Osteocyte (in vitro differentiated cells): ENCODE measurements at regions not wholly inside any gene's neighbourhood (a gene's known extent, or its start where the extent isn't known, plus 50 kb on each side); places are given as distances from the start of the nearest gene placed in this dataset.

ENCODE experiments used
- DNase-seq: peaks from one replicate; pipeline ENCODE4 v3.0.0; 2021; ENCODE audit warnings: mixed read lengths; ENCODE audit not compliant: unreplicated experiment; ENCODE audit errors: extremely low spot score
- H3K27ac Mint-ChIP-seq: one replicate; pipeline ENCODE4 v1.8.0; 2021; ENCODE audit warnings: mild to moderate bottlenecking, mixed read lengths; ENCODE audit not compliant: unreplicated experiment
- H3K27me3 Mint-ChIP-seq: one replicate; pipeline ENCODE4 v1.8.0; 2021; ENCODE audit warnings: mixed read lengths; ENCODE audit not compliant: unreplicated experiment
- H3K36me3 Mint-ChIP-seq: one replicate; pipeline ENCODE4 v1.8.0; 2021; ENCODE audit warnings: mixed read lengths; ENCODE audit not compliant: unreplicated experiment
- H3K4me1 Mint-ChIP-seq: one replicate; pipeline ENCODE4 v1.8.0; 2021; ENCODE audit warnings: mixed read lengths; ENCODE audit not compliant: unreplicated experiment
- H3K4me3 Mint-ChIP-seq: one replicate; pipeline ENCODE4 v1.8.0; 2021; ENCODE audit warnings: mild to moderate bottlenecking, moderate library complexity, mixed read lengths; ENCODE audit not compliant: unreplicated experiment
- H3K9me3 Mint-ChIP-seq: one replicate; pipeline ENCODE4 v1.8.0; 2021; ENCODE audit warnings: mixed read lengths; ENCODE audit not compliant: unreplicated experiment
- TF ChIP-seq, protein P1 (sequence below): fragments of 200-600 bp; sonication (generic); IDR thresholded peaks from 2 replicates; pipeline ENCODE4 v1.5.0; 2021; ENCODE audit warnings: antibody characterized with exemption, mild to moderate bottlenecking, moderate library complexity

- peaks cover 13% of the 10 kb centered on the region for H3K9me3 Mint-ChIP-seq
- no peak overlapping the region for H3K27ac Mint-ChIP-seq
- H3K4me3 Mint-ChIP-seq, result no peak overlapping the region
- TF ChIP-seq, protein P1, sequence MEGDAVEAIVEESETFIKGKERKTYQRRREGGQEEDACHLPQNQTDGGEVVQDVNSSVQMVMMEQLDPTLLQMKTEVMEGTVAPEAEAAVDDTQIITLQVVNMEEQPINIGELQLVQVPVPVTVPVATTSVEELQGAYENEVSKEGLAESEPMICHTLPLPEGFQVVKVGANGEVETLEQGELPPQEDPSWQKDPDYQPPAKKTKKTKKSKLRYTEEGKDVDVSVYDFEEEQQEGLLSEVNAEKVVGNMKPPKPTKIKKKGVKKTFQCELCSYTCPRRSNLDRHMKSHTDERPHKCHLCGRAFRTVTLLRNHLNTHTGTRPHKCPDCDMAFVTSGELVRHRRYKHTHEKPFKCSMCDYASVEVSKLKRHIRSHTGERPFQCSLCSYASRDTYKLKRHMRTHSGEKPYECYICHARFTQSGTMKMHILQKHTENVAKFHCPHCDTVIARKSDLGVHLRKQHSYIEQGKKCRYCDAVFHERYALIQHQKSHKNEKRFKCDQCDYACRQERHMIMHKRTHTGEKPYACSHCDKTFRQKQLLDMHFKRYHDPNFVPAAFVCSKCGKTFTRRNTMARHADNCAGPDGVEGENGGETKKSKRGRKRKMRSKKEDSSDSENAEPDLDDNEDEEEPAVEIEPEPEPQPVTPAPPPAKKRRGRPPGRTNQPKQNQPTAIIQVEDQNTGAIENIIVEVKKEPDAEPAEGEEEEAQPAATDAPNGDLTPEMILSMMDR, result no peak
- DNase-seq, result no peak
- no peaks in the 10 kb centered on the region for H3K27me3 Mint-ChIP-seq
- H3K36me3 Mint-ChIP-seq, result no peaks in the 10 kb centered on the region
- H3K4me1 Mint-ChIP-seq, result no peaks in the 10 kb centered on the region
These were observed 359.0 kb upstream of the DMAC1 start for GRCh38 chr9:8158574-8158973.

GRCh38 chr9:8157683-8158324 is 358.2 kb upstream of the DMAC1 start:
- H3K36me3 Mint-ChIP-seq, result no peaks in the 10 kb centered on the region
- H3K27ac Mint-ChIP-seq, result no peak overlapping the region
- TF ChIP-seq, protein P1, result no peak
- no peak overlapping the region for H3K4me3 Mint-ChIP-seq
- H3K9me3 Mint-ChIP-seq, result peaks cover 13% of the 10 kb centered on the region
- no peaks in the 10 kb centered on the region for H3K4me1 Mint-ChIP-seq
- DNase-seq, result no peak
- no peaks in the 10 kb centered on the region for H3K27me3 Mint-ChIP-seq

DNA sequence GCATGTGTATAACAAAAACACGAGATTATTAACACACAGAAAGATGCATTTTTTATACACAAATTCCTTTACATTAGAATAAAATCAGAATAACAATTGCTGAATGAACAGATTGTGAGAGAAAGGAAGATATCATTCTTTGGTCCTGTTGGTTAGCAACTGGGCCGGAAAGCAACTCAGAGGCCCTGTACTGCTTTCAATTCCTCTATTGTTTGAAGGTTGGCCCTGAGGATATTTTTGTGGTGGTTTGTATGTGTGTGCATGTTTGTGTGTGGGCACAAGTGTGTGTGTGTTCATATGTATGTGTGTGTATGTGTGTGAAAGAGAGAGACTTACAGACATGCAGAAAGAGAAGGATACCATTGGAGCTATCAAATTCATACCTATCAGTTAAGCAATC is 356.8 kb upstream of the DMAC1 start:
- no peak overlapping the region for H3K27ac Mint-ChIP-seq
- TF ChIP-seq, protein P1, result no peak
- no peaks in the 10 kb centered on the region for H3K36me3 Mint-ChIP-seq
- no peak overlapping the region for H3K4me3 Mint-ChIP-seq
- no peaks in the 10 kb centered on the region for H3K27me3 Mint-ChIP-seq
- no peak for DNase-seq
- H3K9me3 Mint-ChIP-seq, result peaks cover 23% of the 10 kb centered on the region
- no peaks in the 10 kb centered on the region for H3K4me1 Mint-ChIP-seq

GRCh38 chr9:8155706-8156105 is 356.1 kb upstream of the DMAC1 start:
- no peaks in the 10 kb centered on the region for H3K4me1 Mint-ChIP-seq
- H3K4me3 Mint-ChIP-seq, result no peak overlapping the region
- TF ChIP-seq, protein P1, result no peak
- H3K36me3 Mint-ChIP-seq, result no peaks in the 10 kb centered on the region
- H3K27ac Mint-ChIP-seq, result no peak overlapping the region
- peaks cover 28% of the 10 kb centered on the region for H3K9me3 Mint-ChIP-seq
- H3K27me3 Mint-ChIP-seq, result no peaks in the 10 kb centered on the region
- no peak for DNase-seq

DNA sequence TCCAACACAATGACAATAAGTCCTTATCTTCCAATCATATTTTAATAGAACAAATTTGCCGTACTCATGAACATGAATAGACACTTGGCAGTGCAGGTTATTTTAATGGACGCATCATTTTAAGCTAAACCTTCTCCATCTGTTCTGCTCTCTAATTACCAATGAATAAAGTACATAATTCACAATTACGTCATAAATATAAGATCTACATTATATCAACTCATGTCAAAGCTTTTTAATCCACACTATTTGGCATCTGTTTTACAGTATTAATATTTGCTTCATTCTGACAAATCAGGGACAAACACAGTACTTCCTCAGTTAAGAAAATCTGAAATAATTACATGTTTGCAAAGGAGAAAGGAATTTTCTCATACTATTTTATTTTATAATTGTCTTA is 344.1 kb upstream of the DMAC1 start:
- Mint-ChIP-seq H3K9me3 (peaks cover 32% of the 10 kb centered on the region), H3K27me3 (no peaks in the 10 kb centered on the region), H3K36me3 (no peaks in the 10 kb centered on the region), H3K27ac (no peak overlapping the region), H3K4me3 (no peak overlapping the region), H3K4me1 (no peaks in the 10 kb centered on the region)
- no peak for DNase-seq
- TF ChIP-seq, protein P1, result no peak
